GM12878 (cell line): ENCODE measurements at regions not wholly inside any gene's neighbourhood (a gene's known extent, or its start where the extent isn't known, plus 50 kb on each side); places are given as distances from the start of the nearest gene placed in this dataset.
"Not testable (repeated sequence)": the region's sequence is repeated elsewhere in the genome, so short reads cannot be mapped to it uniquely, and the experiment has no call there.

Experiments used
- ATAC-seq: fragments of 200-7000 bp; cut with Tn5 transposase; 3 replicates; pipeline ENCODE4 v1.9.1; 2020; ENCODE audit warnings: mild to moderate bottlenecking, moderate library complexity
- BruUV-seq: library from RNA; stranded (reverse); fragments of 400-500 nt; replicated peaks from 2 replicates; lab custom pipeline; 2021; lab: Mats Ljungman, UMichigan
- CTCF ChIA-PET: fragments of 300-600 bp; sonication (Branson Sonifier 250); formaldehyde crosslinking; extraction: SDS; loops from one replicate; lab custom pipeline; 2021; ENCODE audit warnings: inconsistent platforms; lab: Yijun Ruan, JAX
- POLR2A ChIA-PET: fragments of 350-600 bp; formaldehyde crosslinking; extraction: SDS; loops from one replicate; lab custom pipeline; 2021; ENCODE audit warnings: inconsistent platforms; lab: Charles Lee
- RAD21 ChIA-PET: fragments of 300-600 bp; sonication (Branson Sonifier 250); formaldehyde crosslinking; loops from one replicate; lab custom pipeline; 2023; ENCODE audit warnings: antibody characterized with exemption; ENCODE audit not compliant: unreplicated experiment; lab: Charles Lee
- SMC1A ChIA-PET: fragments of 300-600 bp; sonication (Branson Sonifier 250); formaldehyde crosslinking; loops from one replicate; lab custom pipeline; 2023; ENCODE audit not compliant: unreplicated experiment, uncharacterized antibody; lab: Charles Lee
- DNase-seq: peaks from one replicate; pipeline ENCODE4 v3.0.0-alpha.2; 2011; ENCODE audit warnings: low read depth, low spot score
- FAIRE-seq: peaks from 3 replicates; lab custom pipeline; 2011; peaks lifted over from hg19 to GRCh38; lab: Jason Lieb, UNC
- H2AFZ ChIP-seq: 2 replicates; pipeline ENCODE4 v1.6.0; 2011; ENCODE audit warnings: low read depth, low read length, control low read depth; ENCODE audit not compliant: control insufficient read depth
- H3K27ac ChIP-seq: 2 replicates; pipeline ENCODE4 v1.5.1; 2011; ENCODE audit warnings: control low read depth; ENCODE audit not compliant: control insufficient read depth, insufficient read depth
- H3K27me3 ChIP-seq, 2 experiments: replicated peaks in 1 of 2; 2 replicates each; pipeline versions ENCODE4 v1.6.0 to v1.6.1; 2011; ENCODE audit warnings: low read length in 1 of 2; ENCODE audit not compliant: control insufficient read depth in 2 of 2, insufficient read depth in 2 of 2
- H3K36me3 ChIP-seq, 2 experiments: 2 replicates each; pipeline ENCODE4 v1.5.1; 2011; ENCODE audit warnings: low read length in 1 of 2; ENCODE audit not compliant: control insufficient read depth in 2 of 2, insufficient read depth in 2 of 2
- H3K4me1 ChIP-seq: 2 replicates; pipeline ENCODE4 v1.6.1; 2011; ENCODE audit warnings: mild to moderate bottlenecking, low read length, moderate library complexity, mixed read lengths; ENCODE audit not compliant: control insufficient read depth, insufficient read depth
- H3K4me2 ChIP-seq: 2 replicates; pipeline ENCODE4 v1.6.0; 2011; ENCODE audit warnings: control low read depth; ENCODE audit not compliant: control insufficient read depth, insufficient read depth
- H3K4me3 ChIP-seq: fragments of 200-600 bp; sonication (generic); 2 replicates; pipeline ENCODE4 v1.5.1; 2016
- H3K79me2 ChIP-seq: 2 replicates; pipeline ENCODE4 v1.6.0; 2011; ENCODE audit warnings: low read length; ENCODE audit not compliant: control insufficient read depth, insufficient read depth
- H3K9ac ChIP-seq: 2 replicates; pipeline ENCODE4 v1.8.0; 2011; ENCODE audit warnings: low read length, control low read depth, mixed read lengths; ENCODE audit not compliant: control insufficient read depth, insufficient read depth
- H3K9me3 ChIP-seq: replicated peaks from 3 replicates; pipeline ENCODE4 v1.5.1; 2011; ENCODE audit warnings: mild to moderate bottlenecking, low read length; ENCODE audit not compliant: control insufficient read depth, insufficient read depth
- H4K20me1 ChIP-seq: 2 replicates; pipeline ENCODE4 v1.6.0; 2011; ENCODE audit not compliant: control insufficient read depth, insufficient read depth
- HDAC6 ChIP-seq: fragments of 200-600 bp; sonication (generic); IDR thresholded peaks from one replicate; pipeline ENCODE4 v1.8.0; 2017; ENCODE audit warnings: antibody characterized with exemption; ENCODE audit not compliant: unreplicated experiment
- LARP7 ChIP-seq: fragments of 450-650 bp; IDR thresholded peaks from 2 replicates; pipeline ENCODE4 v1.6.1; 2017; ENCODE audit warnings: mild to moderate bottlenecking
- RFX5 ChIP-seq: IDR thresholded peaks from 2 replicates; pipeline ENCODE4 v1.6.1; 2011; ENCODE audit warnings: low read depth, low read length, improper control_type of control experiment
- ZNF622 ChIP-seq: fragments of 450-650 bp; IDR thresholded peaks from 2 replicates; pipeline ENCODE4 v1.6.1; 2017; ENCODE audit warnings: mild to moderate bottlenecking, inconsistent platforms
- WGBS: methylation state at CpG from one replicate; pipeline ENCODE4 v1.1.6; 2016; ENCODE audit warnings: low lambda C conversion rate; ENCODE audit not compliant: insufficient replicate concordance, insufficient coverage; ENCODE audit errors: missing lambda C conversion rate; 5-methylcytosine and 5-hydroxymethylcytosine counted together
- in situ Hi-C: fragments of 300-500 bp; cut with MboI; formaldehyde crosslinking; loops from 9 replicates; pipeline ENCODE4 v1.14.3; 2018; ENCODE audit warnings: mixed read lengths
- intact Hi-C: fragments of 100-400 bp; cut with micrococcal nuclease; formaldehyde crosslinking; loops from one replicate; pipeline ENCODE4 v1.14.2; 2022; ENCODE audit not compliant: unreplicated experiment

DNA sequence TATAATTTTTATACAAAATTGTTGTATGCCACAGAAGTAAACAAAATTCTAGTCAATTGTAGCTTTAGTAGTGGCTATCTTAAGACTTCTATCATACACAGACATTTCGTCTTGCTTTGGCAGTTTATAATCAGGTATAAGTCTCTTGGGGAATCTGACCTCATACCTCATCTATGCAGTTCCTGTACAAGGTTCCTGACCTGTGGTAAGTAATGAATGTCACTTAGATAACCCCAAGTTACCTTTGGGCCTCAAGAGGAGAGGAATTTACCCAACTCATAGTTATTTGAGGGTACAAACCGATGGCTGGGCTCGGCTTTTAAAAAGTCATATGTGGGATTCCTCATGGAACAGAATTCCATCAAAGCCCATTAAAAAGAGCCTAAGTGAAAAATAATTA, 58.8 kb upstream of the UNC93A start (continued):
- TF ChIP-seq ZNF622, result no peak
- TF ChIP-seq LARP7, result no peak

DNA sequence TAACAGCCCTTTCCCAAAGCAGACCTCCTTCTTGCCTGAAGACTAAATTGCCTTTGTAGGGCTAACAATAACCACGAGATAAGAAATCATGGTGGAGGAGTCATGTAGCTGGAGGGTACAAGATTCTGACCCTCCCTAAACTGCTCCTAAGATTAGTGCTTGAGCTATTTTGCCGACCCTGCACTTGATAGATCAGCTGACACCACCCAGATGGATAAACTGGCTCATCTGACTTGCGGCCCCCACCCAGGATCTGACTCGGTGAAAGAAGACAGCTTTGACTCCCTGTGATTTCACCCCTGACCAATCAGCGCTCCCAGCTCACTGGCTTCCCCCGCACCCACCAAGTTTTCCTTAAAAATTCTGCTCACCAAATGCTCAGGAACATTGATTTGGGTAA, 57.6 kb upstream of the UNC93A start:
- Histone ChIP-seq H3K9me3 (no peaks in the 10 kb centered on the region), H3K36me3 (no peaks in the 10 kb centered on the region), H3K79me2 (no peaks in the 10 kb centered on the region), H3K9ac (no peak overlapping the region), H3K27me3 (peaks cover 6% of the 10 kb centered on the region in 2 experiments), H3K27ac (no peak overlapping the region), H3K4me3 (no peak overlapping the region), H3K4me2 (no peak overlapping the region), H4K20me1 (no peaks in the 10 kb centered on the region), H3K4me1 (no peaks in the 10 kb centered on the region), H2AFZ (no peak overlapping the region)
- TF ChIP-seq HDAC6 (no peak), RFX5 (no peak)
- intact Hi-C loops, result no loop called here
- SMC1A ChIA-PET, result no interaction called here
- RAD21 ChIA-PET, result no interaction called here
- POLR2A ChIA-PET, result no interaction called here
- in situ Hi-C loops, result no loop called here
- BruUV-seq, result no TSS peak
- no peak for DNase-seq
- ATAC-seq, result no peak
- FAIRE-seq, result no peak
- CTCF ChIA-PET, result no interaction called here
- WGBS, result 36% methylated on average over 6 of the region's 6 CpGs

DNA sequence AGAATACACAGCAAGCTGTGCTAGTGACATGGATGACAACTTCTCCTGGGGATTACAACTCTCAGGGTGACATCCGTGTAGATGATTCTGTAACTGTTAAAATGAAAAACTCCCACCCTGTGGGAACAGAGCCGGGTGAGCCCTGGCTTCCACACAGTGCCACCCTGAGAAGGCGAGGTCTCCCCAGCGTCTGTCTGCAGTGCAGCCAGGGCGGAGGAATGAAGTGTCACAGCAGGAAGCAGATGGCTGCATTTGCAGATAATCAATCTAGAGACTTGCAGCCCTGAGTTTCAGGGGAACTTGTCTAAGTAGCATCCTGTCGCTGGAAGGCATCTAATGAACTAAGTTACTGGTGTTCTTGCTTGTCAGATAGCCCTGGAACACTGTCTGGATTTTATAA, 56.5 kb upstream of the UNC93A start:
- DNase-seq, H3K9ac ChIP-seq, in situ Hi-C loops, H3K79me2 ChIP-seq, FAIRE-seq, RAD21 ChIA-PET, H2AFZ ChIP-seq, H3K36me3 ChIP-seq, H3K27ac ChIP-seq, H3K4me3 ChIP-seq, SMC1A ChIA-PET, H3K4me1 ChIP-seq, H3K27me3 ChIP-seq, POLR2A ChIA-PET, intact Hi-C loops, BruUV-seq, H4K20me1 ChIP-seq, H3K4me2 ChIP-seq, CTCF ChIA-PET, ATAC-seq, H3K9me3 ChIP-seq: not testable (repeated sequence)
- WGBS, result 0% methylated on average over 2 of the region's 6 CpGs
